ENCODE measurements at regions not wholly inside any gene's neighbourhood (a gene's known extent, or its start where the extent isn't known, plus 50 kb on each side); places are given as distances from the start of the nearest gene placed in this dataset.

- H3K4me3 ChIP-seq (ENCODE audit: low read depth, low read length), result no peak overlapping the region
- TF ChIP-seq CTCF (IDR thresholded peaks at IDR 0.05; ENCODE audit: borderline replicate concordance, insufficient read depth, low read depth, low read length), result no peak
Observed at GRCh38 chr11:90855531-90855930, 632.7 kb upstream of the CHORDC1 start.

- no peak for TF ChIP-seq CTCF (IDR thresholded peaks at IDR 0.05; ENCODE audit: borderline replicate concordance, insufficient read depth, low read depth, low read length)
- no peak overlapping the region for H3K4me3 ChIP-seq (ENCODE audit: low read depth, low read length)
Observed at GRCh38 chr11:90851196-90851595, 628.3 kb upstream of the CHORDC1 start.

DNA sequence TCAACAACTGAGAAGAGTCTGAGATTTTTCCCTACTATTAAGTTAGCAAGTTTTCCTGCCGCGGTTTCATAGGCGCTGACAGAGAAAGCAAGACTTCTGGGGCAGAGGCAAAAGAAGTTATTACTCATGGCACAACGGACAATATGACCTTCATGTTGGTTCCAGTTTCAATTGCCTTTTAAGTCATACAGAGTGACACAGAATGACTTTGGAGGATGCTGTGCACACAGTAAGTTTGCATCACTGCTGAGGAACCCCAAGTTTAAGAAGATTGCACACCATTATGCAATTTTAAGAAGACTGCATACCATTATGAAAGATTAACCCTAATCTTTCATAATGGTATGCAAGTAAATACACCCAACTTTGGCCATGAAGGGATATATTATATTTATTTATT is 626.5 kb upstream of the CHORDC1 start:
- TF ChIP-seq CTCF (IDR thresholded peaks at IDR 0.05; ENCODE audit: borderline replicate concordance, insufficient read depth, low read depth, low read length), result no peak
- H3K4me3 ChIP-seq (ENCODE audit: low read depth, low read length), result no peak overlapping the region

- TF ChIP-seq CTCF (IDR thresholded peaks at IDR 0.05; ENCODE audit: borderline replicate concordance, insufficient read depth, low read depth, low read length), result no peak
- H3K4me3 ChIP-seq (ENCODE audit: low read depth, low read length), result no peak overlapping the region
Observed at GRCh38 chr11:90847268-90847886, 624.5 kb upstream of the CHORDC1 start.

GRCh38 chr11:90846628-90847027 is 623.8 kb upstream of the CHORDC1 start:
- TF ChIP-seq CTCF (IDR thresholded peaks at IDR 0.05; ENCODE audit: borderline replicate concordance, insufficient read depth, low read depth, low read length), result no peak
- no peak overlapping the region for H3K4me3 ChIP-seq (ENCODE audit: low read depth, low read length)

DNA sequence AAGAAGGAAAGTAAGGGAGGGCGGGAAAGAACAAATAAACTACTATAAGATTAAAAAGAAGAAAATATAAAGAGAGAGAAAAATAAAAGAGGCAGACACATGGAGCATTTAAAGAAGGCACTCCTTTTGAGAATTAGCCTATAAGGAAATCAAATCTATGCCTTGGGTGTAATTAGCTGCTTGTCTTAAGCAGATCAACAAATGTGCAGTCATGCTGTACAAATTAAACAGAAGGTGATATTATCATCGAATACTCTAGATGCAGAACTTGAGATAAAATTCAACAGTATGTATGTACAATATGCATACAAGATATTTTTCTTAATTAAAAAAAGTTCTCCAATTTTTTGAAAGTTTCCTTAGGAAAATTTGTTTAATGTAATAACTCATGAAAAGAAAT is 623.0 kb upstream of the CHORDC1 start:
- no peak for TF ChIP-seq CTCF (IDR thresholded peaks at IDR 0.05; ENCODE audit: borderline replicate concordance, insufficient read depth, low read depth, low read length)

DNA sequence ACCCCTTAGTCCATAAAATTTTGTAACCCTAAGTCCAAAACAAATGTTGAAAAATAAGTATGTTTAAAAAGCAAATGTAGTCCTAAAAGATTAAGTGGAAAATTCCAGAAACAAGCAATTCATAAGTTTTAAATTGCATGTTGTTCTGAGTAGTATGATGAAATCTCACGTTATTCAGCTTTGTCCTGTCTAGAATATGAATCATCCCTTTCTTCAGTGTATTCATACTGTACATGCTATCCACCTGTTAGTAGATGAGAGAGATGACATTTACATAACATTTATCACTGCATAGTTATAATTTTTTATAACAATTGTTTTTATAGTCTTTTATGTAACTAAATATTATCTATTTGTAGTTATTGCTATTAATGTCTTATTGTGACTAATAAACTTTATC is 622.3 kb upstream of the CHORDC1 start:
- no peak for TF ChIP-seq CTCF (IDR thresholded peaks at IDR 0.05; ENCODE audit: borderline replicate concordance, insufficient read depth, low read depth, low read length)

More for the DNA sequence above, 623.0 kb upstream of the CHORDC1 start:
- H3K4me3 ChIP-seq (ENCODE audit: low read depth, low read length), result no peak overlapping the region

More for the DNA sequence above, 622.3 kb upstream of the CHORDC1 start:
- H3K4me3 ChIP-seq (ENCODE audit: low read depth, low read length), result no peak overlapping the region
